H9 (cell line): ENCODE measurements at regions not wholly inside any gene's neighbourhood (a gene's known extent, or its start where the extent isn't known, plus 50 kb on each side); places are given as distances from the start of the nearest gene placed in this dataset.

Experiments used
- DNase-seq: peaks from one replicate; pipeline ENCODE4 v3.0.0-alpha.2; 2017
- H2AFZ ChIP-seq: one replicate; pipeline ENCODE4 v1.6.1; 2013; ENCODE audit warnings: mild to moderate bottlenecking, low read length, control low read depth, moderate library complexity
- H2AK5ac ChIP-seq: 2 replicates; pipeline ENCODE4 v1.6.1; 2013; ENCODE audit warnings: low read length, control low read depth, mixed read lengths; ENCODE audit not compliant: insufficient read length
- H2BK120ac ChIP-seq: one replicate; pipeline ENCODE4 v1.6.1; 2013; ENCODE audit warnings: low read depth, mild to moderate bottlenecking, low read length, control low read depth, inconsistent platforms; ENCODE audit not compliant: poor library complexity, severe bottlenecking
- H2BK12ac ChIP-seq: 2 replicates; pipeline ENCODE4 v1.6.1; 2013; ENCODE audit warnings: low read length, control low read depth, mixed read lengths, low read depth; ENCODE audit not compliant: insufficient read length
- H2BK15ac ChIP-seq: 2 replicates; pipeline ENCODE4 v1.6.1; 2013; ENCODE audit warnings: low read depth, low read length, control low read depth
- H2BK20ac ChIP-seq: one replicate; pipeline ENCODE4 v1.6.1; 2013; ENCODE audit warnings: low read depth, mild to moderate bottlenecking, low read length, control low read depth, inconsistent platforms; ENCODE audit not compliant: poor library complexity, severe bottlenecking
- H2BK5ac ChIP-seq: 2 replicates; pipeline ENCODE4 v1.6.1; 2013; ENCODE audit warnings: low read length, control low read depth, mixed read lengths; ENCODE audit not compliant: insufficient read length
- H3K14ac ChIP-seq: 2 replicates; pipeline ENCODE4 v1.6.1; 2013; ENCODE audit warnings: low read length, control low read depth; ENCODE audit not compliant: insufficient read depth
- H3K18ac ChIP-seq: 2 replicates; pipeline ENCODE4 v1.6.1; 2013; ENCODE audit warnings: low read depth, mild to moderate bottlenecking, mixed read lengths, low read length, control low read depth; ENCODE audit not compliant: insufficient read length
- H3K23ac ChIP-seq: 2 replicates; pipeline ENCODE4 v1.6.1; 2013; ENCODE audit warnings: low read length, control low read depth, mixed read lengths, low read depth; ENCODE audit not compliant: insufficient read length
- H3K23me2 ChIP-seq: 2 replicates; pipeline ENCODE4 v1.6.1; 2013; ENCODE audit warnings: low read depth, mild to moderate bottlenecking, mixed read lengths, low read length, control low read depth; ENCODE audit not compliant: insufficient read length, poor library complexity, severe bottlenecking
- H3K27ac ChIP-seq: 2 replicates; pipeline ENCODE4 v1.5.1; 2013; ENCODE audit warnings: low read length, control low read depth, mixed read lengths, low read depth; ENCODE audit not compliant: insufficient read length
- H3K27me3 ChIP-seq: 2 replicates; pipeline ENCODE4 v1.6.1; 2013; ENCODE audit warnings: low read length, control low read depth, inconsistent platforms; ENCODE audit not compliant: insufficient read depth
- H3K4ac ChIP-seq: 2 replicates; pipeline ENCODE4 v1.6.1; 2013; ENCODE audit warnings: low read depth, mild to moderate bottlenecking, control low read depth, inconsistent platforms, low read length, moderate library complexity
- H3K4me1 ChIP-seq: 2 replicates; pipeline ENCODE4 v1.6.1; 2013; ENCODE audit warnings: low read length, control low read depth, inconsistent platforms; ENCODE audit not compliant: insufficient read depth
- H3K4me2 ChIP-seq: 2 replicates; pipeline ENCODE4 v1.6.1; 2013; ENCODE audit warnings: low read length, control low read depth, mixed read lengths; ENCODE audit not compliant: insufficient read length, insufficient read depth
- H3K56ac ChIP-seq: 2 replicates; pipeline ENCODE4 v1.6.1; 2013; ENCODE audit warnings: low read depth, mild to moderate bottlenecking, mixed read lengths, low read length, control low read depth; ENCODE audit not compliant: insufficient read length
- H3K79me1 ChIP-seq: 2 replicates; pipeline ENCODE4 v1.6.1; 2013; ENCODE audit warnings: low read depth, mild to moderate bottlenecking, moderate library complexity, low read length, control low read depth, inconsistent platforms; ENCODE audit not compliant: insufficient read depth, poor library complexity, severe bottlenecking
- H3K79me2 ChIP-seq: 2 replicates; pipeline ENCODE4 v1.6.1; 2013; ENCODE audit warnings: low read length, control low read depth, inconsistent platforms; ENCODE audit not compliant: insufficient read depth
- H3K9ac ChIP-seq: 2 replicates; pipeline ENCODE4 v1.6.1; 2013; ENCODE audit warnings: low read length, control low read depth, mixed read lengths; ENCODE audit not compliant: insufficient read length; ENCODE audit errors: extremely low read depth
- H3K9me3 ChIP-seq: one replicate; pipeline ENCODE4 v1.6.1; 2013; ENCODE audit warnings: low read depth, low read length, inconsistent platforms; ENCODE audit not compliant: control insufficient read depth
- H3T11ph ChIP-seq: one replicate; pipeline ENCODE4 v1.6.1; 2013; ENCODE audit warnings: mild to moderate bottlenecking, low read length, control low read depth, inconsistent platforms
- H4K20me1 ChIP-seq: one replicate; pipeline ENCODE4 v1.6.1; 2013; ENCODE audit not compliant: control insufficient read depth, insufficient read length, insufficient read depth
- H4K5ac ChIP-seq: 2 replicates; pipeline ENCODE4 v1.6.1; 2013; ENCODE audit warnings: low read depth, mild to moderate bottlenecking, mixed read lengths, low read length, control low read depth; ENCODE audit not compliant: insufficient read length
- H4K8ac ChIP-seq: replicated peaks from 2 replicates; pipeline ENCODE4 v1.6.1; 2013; ENCODE audit warnings: low read length, control low read depth, mixed read lengths, low read depth; ENCODE audit not compliant: insufficient read length
- H4K91ac ChIP-seq: 2 replicates; pipeline ENCODE4 v1.6.1; 2013; ENCODE audit warnings: low read depth, mild to moderate bottlenecking, moderate library complexity, mixed read lengths, low read length, control low read depth; ENCODE audit not compliant: insufficient read length
- H3K27ac Mint-ChIP-seq, 3 experiments: 2 replicates in 2 of 3; 3 replicates in 1 of 3; pipeline ENCODE4 v1.8.0; 2020 to 2021; ENCODE audit warnings: mixed read lengths in 3 of 3, mild to moderate bottlenecking in 1 of 3, moderate library complexity in 1 of 3
- H3K27me3 Mint-ChIP-seq: 2 replicates; pipeline ENCODE4 v1.8.0; 2021; ENCODE audit warnings: low read depth, mild to moderate bottlenecking, moderate library complexity, mixed read lengths
- H3K36me3 Mint-ChIP-seq, 3 experiments: 2 replicates in 2 of 3; 3 replicates in 1 of 3; pipeline ENCODE4 v1.8.0; 2020 to 2021; ENCODE audit warnings: low read depth in 3 of 3, mixed read lengths in 3 of 3; ENCODE audit not compliant: insufficient read depth in 1 of 3
- H3K4me1 Mint-ChIP-seq, 2 experiments: 2 replicates each; pipeline ENCODE4 v1.8.0; 2020; ENCODE audit warnings: mixed read lengths in 2 of 2
- H3K4me3 Mint-ChIP-seq, 2 experiments: 2 replicates in 1 of 2; 3 replicates in 1 of 2; pipeline ENCODE4 v1.8.0; 2020 to 2021; ENCODE audit warnings: mild to moderate bottlenecking in 2 of 2, mixed read lengths in 2 of 2, moderate library complexity in 1 of 2
- H3K9me3 Mint-ChIP-seq, 2 experiments: 2 replicates in 1 of 2; 3 replicates in 1 of 2; pipeline ENCODE4 v1.8.0; 2020; ENCODE audit warnings: mild to moderate bottlenecking in 2 of 2, mixed read lengths in 2 of 2, moderate library complexity in 1 of 2
- CTCF ChIP-seq: fragments of 200-600 bp; sonication (generic); conservative IDR thresholded peaks from 3 replicates; pipeline ENCODE4 v1.8.0; 2021; ENCODE audit warnings: antibody characterized with exemption, mild to moderate bottlenecking
- WGBS: extraction: QIAGEN DNeasy Blood & Tissue Kit; methylation state at CpG from one replicate; pipeline ENCODE4 v1.1.7; 2013; ENCODE audit warnings: missing lambda C conversion rate, low lambda C conversion rate, mixed read lengths; ENCODE audit not compliant: insufficient read length; ENCODE audit errors: extremely low coverage; 5-methylcytosine and 5-hydroxymethylcytosine counted together

- no peak overlapping the region for H3K9ac ChIP-seq
- H3K9me3 ChIP-seq = no peaks in the 10 kb centered on the region
- no peak overlapping the region for H3K27ac Mint-ChIP-seq
- no peak overlapping the region for H3K14ac ChIP-seq
- H4K5ac ChIP-seq = no peak overlapping the region
- H2AK5ac ChIP-seq = no peak overlapping the region
- no peak overlapping the region for H2BK5ac ChIP-seq
- H4K8ac ChIP-seq = no peak overlapping the region
- H3K79me2 ChIP-seq = no peaks in the 10 kb centered on the region
- no peak overlapping the region for H3K18ac ChIP-seq
- peaks cover 13 to 18% of the 10 kb centered on the region in 2 experiments for H3K4me1 Mint-ChIP-seq
- H3K23me2 ChIP-seq = no peaks in the 10 kb centered on the region
- TF ChIP-seq CTCF = no peak
- no peaks in the 10 kb centered on the region for H4K20me1 ChIP-seq
- no peak overlapping the region for H3K27ac ChIP-seq
- no peak for DNase-seq
- H3K23ac ChIP-seq = no peak overlapping the region
- H4K91ac ChIP-seq = no peak overlapping the region
- no peak overlapping the region for H3K4ac ChIP-seq
- no peaks in the 10 kb centered on the region for H3K4me1 ChIP-seq
- no peak overlapping the region for H3K4me3 Mint-ChIP-seq
- H2BK120ac ChIP-seq = no peak overlapping the region
- H3T11ph ChIP-seq = no peak overlapping the region
- no peaks in the 10 kb centered on the region for H3K27me3 ChIP-seq
- no peak overlapping the region for H2BK12ac ChIP-seq
- H3K27me3 Mint-ChIP-seq = peaks cover 13% of the 10 kb centered on the region
- H3K36me3 Mint-ChIP-seq = no peaks in the 10 kb centered on the region
- no peaks in the 10 kb centered on the region for H3K79me1 ChIP-seq
- H2BK20ac ChIP-seq = no peak overlapping the region
- no peak overlapping the region for H3K4me2 ChIP-seq
- no peaks in the 10 kb centered on the region for H3K9me3 Mint-ChIP-seq
- no peak overlapping the region for H2AFZ ChIP-seq
- H3K56ac ChIP-seq = no peak overlapping the region
- H2BK15ac ChIP-seq = no peak overlapping the region
- WGBS = no CpG with 5 or more reads among the region's 3 CpGs
Observed at GRCh38 chr14:93855737-93856136, 67.5 kb upstream of the PRIMA1 start.
